AG04450 (cell line): ENCODE measurements at regions not wholly inside any gene's neighbourhood (a gene's known extent, or its start where the extent isn't known, plus 50 kb on each side); places are given as distances from the start of the nearest gene placed in this dataset.

ENCODE experiments used
- CTCF ChIA-PET: fragments of 300-600, 350-600 bp; formaldehyde crosslinking; extraction: SDS; loops from one replicate; lab custom pipeline; 2022; ENCODE audit warnings: antibody characterized with exemption, inconsistent platforms; lab: Charles Lee
- POLR2A ChIA-PET: fragments of 350-600 bp; formaldehyde crosslinking; extraction: SDS; loops from one replicate; lab custom pipeline; 2021; ENCODE audit warnings: antibody characterized with exemption, inconsistent platforms; lab: Yijun Ruan, JAX
- DNase-seq: peaks from one replicate; pipeline ENCODE4 v3.0.0-alpha.2; 2011; ENCODE audit warnings: low read depth, low spot score
- H3K27ac ChIP-seq: one replicate; pipeline ENCODE4 v1.5.1; 2012; ENCODE audit warnings: low read depth, low read length, control low read depth
- H3K27me3 ChIP-seq: one replicate; pipeline ENCODE4 v1.6.0; 2012; ENCODE audit warnings: low read length; ENCODE audit not compliant: control insufficient read depth, insufficient read depth
- H3K4me3 ChIP-seq: 2 replicates; pipeline ENCODE4 v1.5.1; 2011; ENCODE audit warnings: mild to moderate bottlenecking, low read depth, low read length, control low read depth
- H3K9me3 ChIP-seq: 2 replicates; pipeline ENCODE4 v1.5.1; 2012; ENCODE audit warnings: low read length; ENCODE audit not compliant: control insufficient read depth, insufficient read depth
- CTCF ChIP-seq: IDR thresholded peaks from 2 replicates; pipeline ENCODE4 v1.5.1; 2011; ENCODE audit warnings: low read depth, low read length, control low read depth, inconsistent platforms

DNA sequence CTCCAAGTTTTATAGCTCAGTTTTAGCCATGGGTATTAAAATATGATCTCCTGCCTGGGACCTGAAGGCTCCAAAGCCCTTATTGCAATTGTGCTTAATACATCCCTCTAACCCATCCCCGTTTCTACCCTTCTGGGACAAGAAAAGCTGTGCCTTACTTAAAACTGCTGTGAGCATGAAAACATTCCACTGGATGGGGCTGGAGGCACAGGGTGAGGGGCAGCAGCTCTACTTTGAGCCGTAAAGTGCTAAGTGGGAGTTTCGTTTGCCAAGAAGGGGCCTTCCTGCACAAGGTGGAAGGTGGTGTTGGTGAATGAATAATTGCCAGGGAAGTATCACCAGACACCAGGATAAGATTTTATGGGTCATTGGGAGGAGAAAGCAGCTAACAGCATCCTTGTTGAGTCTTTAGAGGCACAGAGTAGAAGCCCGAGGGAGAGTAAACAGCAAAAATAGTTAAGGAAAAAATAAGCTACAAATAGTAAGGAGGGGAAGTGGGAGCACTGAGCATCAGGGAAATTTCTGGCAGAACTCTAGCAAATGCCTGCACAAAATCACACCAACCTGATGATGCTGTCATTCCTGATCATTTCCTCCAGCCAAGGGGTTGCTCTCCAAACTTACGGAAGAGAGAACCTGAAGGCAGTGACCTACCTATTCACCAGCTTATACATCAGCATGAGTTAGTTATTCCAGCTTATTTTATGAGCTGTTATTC is 218.4 kb downstream of the MREG start:
- ChIA-PET POLR2A (interaction anchor here (0.7 to 1.7 kb wide), 2 partner anchors 11 to 113 kb away, joined by 3 to 9 read pairs; no protein-coding TSS in a partner anchor), CTCF (interaction anchor here (0.6 to 1.8 kb wide), 7 partner anchors 31 to 525 kb away, joined by 3 to 7 read pairs (median 4); no protein-coding TSS in a partner anchor)
- no peak for TF ChIP-seq CTCF
- H3K27ac ChIP-seq: no peak overlapping the region
- no peak overlapping the region for H3K4me3 ChIP-seq
- H3K9me3 ChIP-seq: no peaks in the 10 kb centered on the region
- H3K27me3 ChIP-seq: no peaks in the 10 kb centered on the region
- no peak for DNase-seq

- peak; percentile 92 for DNase-seq
- POLR2A ChIA-PET: interaction anchor here (0.9 to 1.7 kb wide), 2 partner anchors 10 to 95 kb away, joined by 3 to 9 read pairs; no protein-coding TSS in a partner anchor
- no peak for TF ChIP-seq CTCF
- CTCF ChIA-PET: interaction anchor here (0.6 to 2.2 kb wide), 6 partner anchors 30 to 1219 kb away, joined by 3 to 7 read pairs (median 4); no protein-coding TSS in a partner anchor
- Histone ChIP-seq H3K4me3 (no peak overlapping the region), H3K27ac (peak overlapping the region; percentile 67), H3K27me3 (no peaks in the 10 kb centered on the region), H3K9me3 (no peaks in the 10 kb centered on the region)
Observed at GRCh38 chr2:215793747-215794595, 219.4 kb downstream of the MREG start.

DNA sequence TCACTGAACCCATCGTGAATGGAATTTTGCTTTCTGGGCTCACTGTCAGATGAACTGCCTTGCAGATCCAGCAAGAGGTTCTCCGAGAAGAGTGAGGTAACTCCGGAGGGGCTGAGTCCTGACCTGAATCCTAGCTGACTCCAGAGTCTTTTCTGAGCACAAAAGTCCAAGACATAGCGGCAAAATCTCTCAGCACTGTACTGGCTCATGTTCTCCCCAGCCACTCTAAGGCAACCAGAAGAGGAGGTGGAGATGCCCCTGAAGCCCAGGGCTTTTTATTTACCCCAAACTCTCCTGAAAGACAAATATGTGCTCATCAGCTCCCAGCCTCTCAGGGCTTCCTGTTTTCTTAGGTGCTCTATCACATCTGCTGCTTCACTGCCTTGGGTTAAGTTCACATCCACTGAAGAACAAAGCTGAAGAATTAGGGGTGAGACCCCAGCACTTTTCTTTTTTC is 221.8 kb downstream of the MREG start:
- no peak overlapping the region for H3K27ac ChIP-seq
- DNase-seq: no peak
- H3K9me3 ChIP-seq: no peaks in the 10 kb centered on the region
- POLR2A ChIA-PET: interaction anchor here (0.6 kb wide), 1 partner anchor 178 kb away, joined by 3 read pairs; no protein-coding TSS in a partner anchor
- H3K4me3 ChIP-seq: no peak overlapping the region
- CTCF ChIA-PET: interaction anchor here (0.6 to 2.2 kb wide), 4 partner anchors 108 to 337 kb away, joined by 3 to 10 read pairs (median 4); no protein-coding TSS in a partner anchor
- TF ChIP-seq CTCF: no peak
- no peaks in the 10 kb centered on the region for H3K27me3 ChIP-seq

DNA sequence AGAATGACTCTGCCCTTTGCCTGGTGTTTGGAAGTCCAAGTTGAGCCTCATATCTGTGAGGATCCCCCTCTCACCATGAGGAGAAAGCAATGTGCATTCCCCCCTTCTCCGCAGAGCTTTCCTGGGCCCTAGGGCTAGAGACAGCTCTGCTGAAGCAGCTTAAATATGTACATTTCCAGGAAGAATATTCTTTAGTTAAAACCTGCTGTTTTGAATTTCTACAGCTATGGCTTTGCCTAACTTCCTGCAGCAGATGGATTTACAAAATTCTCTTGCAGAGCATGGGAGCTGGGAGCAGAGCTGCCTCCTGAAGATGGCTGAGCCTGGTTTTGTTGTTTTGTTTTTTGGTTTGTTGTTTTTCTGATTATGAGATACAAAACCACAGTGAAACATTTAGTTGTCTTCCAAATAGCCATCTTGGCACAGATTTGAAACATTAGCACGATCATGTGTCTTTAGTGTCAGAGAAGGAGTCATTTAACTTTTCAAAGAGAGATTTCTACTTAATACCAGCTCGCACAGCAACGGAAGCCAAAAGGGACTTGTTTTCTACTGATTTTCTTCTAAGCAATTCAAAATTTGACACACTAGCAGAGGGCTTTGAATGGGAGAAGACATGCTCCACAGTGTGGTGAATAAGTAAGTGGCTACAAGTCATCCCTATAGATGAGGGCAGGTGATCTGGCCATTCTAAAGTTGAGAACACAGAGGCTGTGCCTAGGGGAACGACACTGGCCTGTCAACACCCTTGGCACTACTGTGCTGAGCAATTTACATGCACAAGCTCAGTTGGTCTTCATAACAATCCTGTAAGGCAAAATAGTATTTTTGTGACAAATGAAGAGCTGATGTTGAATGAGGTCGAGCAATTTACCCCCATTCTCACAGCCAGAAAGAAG is 222.6 kb downstream of the MREG start:
- DNase-seq: no peak
- H3K4me3 ChIP-seq: no peak overlapping the region
- no peaks in the 10 kb centered on the region for H3K9me3 ChIP-seq
- no peak for TF ChIP-seq CTCF
- ChIA-PET POLR2A (interaction anchor here (0.6 kb wide), 1 partner anchor 93 kb away, joined by 5 read pairs; no protein-coding TSS in a partner anchor), CTCF (interaction anchor here (0.6 to 1.0 kb wide), 4 partner anchors 18 to 221 kb away, joined by 3 to 10 read pairs (median 3); no protein-coding TSS in a partner anchor)
- H3K27me3 ChIP-seq: no peaks in the 10 kb centered on the region
- H3K27ac ChIP-seq: no peak overlapping the region
